Fibroblast of lung (primary cell): ENCODE measurements at regions not wholly inside any gene's neighbourhood (a gene's known extent, or its start where the extent isn't known, plus 50 kb on each side); places are given as distances from the start of the nearest gene placed in this dataset.

Experiments
- DNase-seq, 2 donors: peaks; one replicate each; pipeline versions ENCODE4 v3.0.0 to v3.0.0-alpha.2; 2010; ENCODE audit warnings: low read depth in 2 of 2
- H2AFZ ChIP-seq: 2 replicates; pipeline ENCODE4 v1.5.1; 2012; ENCODE audit warnings: low read length, control low read depth, inconsistent platforms
- H3K27ac ChIP-seq: 2 replicates; pipeline ENCODE4 v1.5.1; 2011; ENCODE audit warnings: low read length, control low read depth; ENCODE audit not compliant: insufficient read depth
- H3K27me3 ChIP-seq: 2 replicates; pipeline ENCODE4 v1.5.1; 2011; ENCODE audit warnings: mild to moderate bottlenecking, low read length; ENCODE audit not compliant: control insufficient read depth, insufficient read depth
- H3K36me3 ChIP-seq: 2 replicates; pipeline ENCODE4 v1.5.1; 2011; ENCODE audit warnings: low read length; ENCODE audit not compliant: control insufficient read depth, insufficient read depth
- H3K4me1 ChIP-seq: 2 replicates; pipeline ENCODE4 v1.5.1; 2011; ENCODE audit warnings: low read length; ENCODE audit not compliant: control insufficient read depth, insufficient read depth; ENCODE audit errors: extremely low read depth
- H3K4me2 ChIP-seq: 2 replicates; pipeline ENCODE4 v1.5.1; 2011; ENCODE audit warnings: low read length, control low read depth; ENCODE audit not compliant: insufficient read depth; ENCODE audit errors: extremely low read depth
- H3K4me3 ChIP-seq, 4 experiments: fragments of 200-600 bp in 1 of 4; sonication (generic) in 1 of 4; replicated peaks in 1 of 4; 2 replicates each; pipeline ENCODE4 v1.5.1; 2011 to 2016; ENCODE audit warnings: low read length in 4 of 4, low read depth in 3 of 4, mild to moderate bottlenecking in 3 of 4, control low read depth in 2 of 4, inconsistent platforms in 1 of 4, mixed read lengths in 1 of 4; ENCODE audit not compliant: insufficient read depth in 1 of 4; ENCODE audit errors: control extremely low read depth in 1 of 4
- H3K79me2 ChIP-seq: 2 replicates; pipeline ENCODE4 v1.5.1; 2012; ENCODE audit warnings: mild to moderate bottlenecking, low read length, inconsistent platforms; ENCODE audit not compliant: control insufficient read depth, insufficient read depth
- H3K9ac ChIP-seq: 2 replicates; pipeline ENCODE4 v1.5.1; 2011; ENCODE audit warnings: mild to moderate bottlenecking, low read length, control low read depth; ENCODE audit not compliant: insufficient read depth
- H3K9me3 ChIP-seq: 2 replicates; pipeline ENCODE4 v1.5.1; 2012; ENCODE audit warnings: low read depth, low read length; ENCODE audit not compliant: control insufficient read depth, insufficient read depth
- H4K20me1 ChIP-seq: 2 replicates; pipeline ENCODE4 v1.5.1; 2011; ENCODE audit warnings: low read length; ENCODE audit not compliant: control insufficient read depth, insufficient read depth; ENCODE audit errors: extremely low read depth
- CTCF ChIP-seq, 2 donors: IDR thresholded peaks in 1 of 2; conservative IDR thresholded peaks in 1 of 2; 1 replicate in 1 of 2; 2 replicates in 1 of 2; pipeline ENCODE4 v1.5.1; 2011 to 2012; ENCODE audit warnings: low read length in 2 of 2, control low read depth in 1 of 2, inconsistent platforms in 1 of 2, low read depth in 1 of 2, mild to moderate bottlenecking in 1 of 2
- EZH2 ChIP-seq: IDR thresholded peaks from 2 replicates; pipeline ENCODE4 v1.5.1; 2012; ENCODE audit warnings: low read length, control low read depth, mild to moderate bottlenecking; ENCODE audit errors: missing control alignments

GRCh38 chr1:104136621-104137020 is 386.9 kb downstream of the AMY1C start:
- Histone ChIP-seq H3K79me2 (no peaks in the 10 kb centered on the region), H3K4me1 (no peaks in the 10 kb centered on the region), H2AFZ (no peak overlapping the region), H3K9me3 (no peaks in the 10 kb centered on the region), H4K20me1 (no peaks in the 10 kb centered on the region), H3K27ac (no peak overlapping the region), H3K27me3 (no peaks in the 10 kb centered on the region), H3K4me3 (no peak overlapping the region), H3K9ac (no peak overlapping the region), H3K4me2 (no peak overlapping the region), H3K36me3 (no peaks in the 10 kb centered on the region)
- DNase-seq: no peak
- TF ChIP-seq CTCF (conservative IDR thresholded peaks at IDR 0.05 in 1 of 2, IDR thresholded peaks at IDR 0.05 in 1 of 2; ENCODE audit: low read depth in 1 of 2, low read length in 2 of 2): no peak

DNA sequence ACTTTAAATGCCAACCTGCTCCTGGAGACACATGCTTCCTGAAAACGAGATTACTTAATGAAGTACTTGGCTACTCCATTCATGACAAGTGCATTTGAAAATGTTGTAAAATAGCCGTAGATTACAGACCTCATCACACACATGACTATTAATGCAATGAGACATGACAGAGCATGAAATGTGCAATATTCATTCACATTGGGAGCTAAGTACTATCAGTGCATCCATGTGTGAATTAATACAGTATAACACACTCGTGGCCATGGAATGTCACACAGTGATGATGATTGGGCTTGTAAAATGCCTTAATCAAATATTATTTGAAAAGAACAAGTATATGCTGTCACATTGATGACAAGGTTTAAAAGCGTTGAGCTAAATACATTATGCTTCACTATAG is 407.0 kb downstream of the AMY1C start:
- no peak for DNase-seq
- no peaks in the 10 kb centered on the region for H3K27me3 ChIP-seq
- no peak overlapping the region for H3K9ac ChIP-seq
- no peak overlapping the region for H3K27ac ChIP-seq
- H3K4me1 ChIP-seq: no peaks in the 10 kb centered on the region
- H3K9me3 ChIP-seq: no peaks in the 10 kb centered on the region
- H3K4me3 ChIP-seq: no peak overlapping the region
- H4K20me1 ChIP-seq: no peaks in the 10 kb centered on the region
- no peaks in the 10 kb centered on the region for H3K36me3 ChIP-seq
- no peaks in the 10 kb centered on the region for H3K79me2 ChIP-seq
- H3K4me2 ChIP-seq: no peak overlapping the region
- H2AFZ ChIP-seq: no peak overlapping the region
- no peak for TF ChIP-seq CTCF (conservative IDR thresholded peaks at IDR 0.05 in 1 of 2, IDR thresholded peaks at IDR 0.05 in 1 of 2; ENCODE audit: low read depth in 1 of 2, low read length in 2 of 2)
- TF ChIP-seq EZH2: no peak

DNA sequence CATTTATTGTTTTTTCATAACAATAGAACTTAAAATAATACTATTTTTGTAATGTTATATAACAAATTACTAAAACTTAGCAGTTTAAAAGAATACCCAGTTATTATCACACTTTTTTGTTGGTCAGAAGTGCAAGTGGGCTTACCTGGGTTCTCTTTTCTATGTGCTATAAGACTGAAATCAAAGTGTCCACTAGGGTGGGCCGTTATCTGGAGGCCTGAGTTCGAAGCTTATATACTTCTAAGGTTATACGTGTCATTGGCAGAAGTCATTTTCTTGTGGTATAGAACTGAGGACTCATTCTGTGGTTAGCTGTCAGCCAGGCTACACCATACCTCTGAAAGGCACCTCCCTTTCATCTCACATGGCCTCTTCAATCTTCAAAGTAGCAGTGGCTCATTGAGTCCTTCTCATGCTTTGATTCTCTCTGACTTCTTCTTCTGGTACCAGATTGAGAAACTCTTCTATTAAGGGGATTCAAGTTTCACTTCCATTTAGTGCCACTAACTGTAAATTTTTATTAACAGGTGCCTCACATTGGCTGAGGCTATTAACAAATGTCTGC is 414.3 kb downstream of the AMY1C start:
- Histone ChIP-seq H3K4me1 (no peaks in the 10 kb centered on the region), H3K9ac (no peak overlapping the region), H3K27me3 (no peaks in the 10 kb centered on the region), H4K20me1 (no peaks in the 10 kb centered on the region), H3K27ac (no peak overlapping the region), H3K4me2 (no peak overlapping the region), H3K36me3 (no peaks in the 10 kb centered on the region), H3K4me3 (no peak overlapping the region), H2AFZ (no peak overlapping the region), H3K9me3 (no peaks in the 10 kb centered on the region), H3K79me2 (no peaks in the 10 kb centered on the region)
- TF ChIP-seq CTCF (conservative IDR thresholded peaks at IDR 0.05 in 1 of 2, IDR thresholded peaks at IDR 0.05 in 1 of 2; ENCODE audit: low read depth in 1 of 2, low read length in 2 of 2) (no peak), EZH2 (no peak)
- no peak for DNase-seq
